GM18511 (cell line): ENCODE measurements at regions not wholly inside any gene's neighbourhood (a gene's known extent, or its start where the extent isn't known, plus 50 kb on each side); places are given as distances from the start of the nearest gene placed in this dataset.

Source experiments
- ATAC-seq: cut with Tn5 transposase; IDR thresholded peaks from one replicate; pipeline ENCODE4 v1.9.1; 2021; ENCODE audit warnings: mild to moderate bottlenecking, moderate library complexity; ENCODE audit not compliant: unreplicated experiment

DNA sequence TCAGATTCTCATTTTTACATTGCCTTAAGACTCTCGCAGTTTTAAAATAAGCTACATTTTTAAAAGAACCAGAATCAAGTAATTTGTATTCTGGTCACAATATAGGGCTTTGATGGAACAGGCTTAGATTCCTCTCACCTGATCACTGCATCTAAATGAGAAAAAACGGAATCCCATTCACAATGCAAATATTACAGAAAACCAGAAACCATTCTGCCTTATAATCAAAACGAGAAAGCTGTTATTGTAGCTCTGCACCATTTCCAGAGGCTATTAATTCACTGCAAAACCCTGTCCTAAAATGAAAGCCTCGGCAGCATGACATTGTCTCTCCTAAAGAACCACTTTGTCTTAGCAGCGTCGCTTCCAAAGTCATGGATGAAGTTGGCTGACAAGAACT, 116.1 kb upstream of the ZNF366 start:
- ATAC-seq: no peak

DNA sequence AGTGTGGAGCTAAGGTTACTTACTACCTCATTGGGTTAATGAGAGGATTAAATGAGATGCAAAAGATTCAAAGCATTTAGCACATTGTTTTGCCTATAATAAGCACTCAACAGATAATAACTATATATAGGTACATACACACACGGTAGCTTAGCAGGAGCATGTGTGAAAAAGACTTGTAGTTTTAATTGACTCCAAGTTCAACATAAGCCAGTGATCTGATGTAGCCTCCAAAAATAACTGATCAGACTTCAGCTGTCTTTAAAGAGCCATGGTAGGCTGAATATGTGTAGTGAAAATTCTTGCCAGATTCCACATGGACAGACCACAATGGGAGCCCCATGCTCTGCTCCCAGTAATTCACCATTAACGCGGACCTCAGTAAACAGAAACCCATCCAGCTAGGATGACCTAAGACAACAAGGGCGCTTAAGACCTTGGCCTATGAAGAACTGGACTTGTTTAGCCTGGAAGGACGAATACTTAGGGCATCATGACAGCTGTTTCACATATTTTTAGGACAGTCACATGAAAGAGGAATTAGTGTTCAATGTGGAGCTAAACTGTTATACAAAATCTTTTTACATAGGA, 115.1 kb upstream of the ZNF366 start:
- ATAC-seq: no peak

DNA sequence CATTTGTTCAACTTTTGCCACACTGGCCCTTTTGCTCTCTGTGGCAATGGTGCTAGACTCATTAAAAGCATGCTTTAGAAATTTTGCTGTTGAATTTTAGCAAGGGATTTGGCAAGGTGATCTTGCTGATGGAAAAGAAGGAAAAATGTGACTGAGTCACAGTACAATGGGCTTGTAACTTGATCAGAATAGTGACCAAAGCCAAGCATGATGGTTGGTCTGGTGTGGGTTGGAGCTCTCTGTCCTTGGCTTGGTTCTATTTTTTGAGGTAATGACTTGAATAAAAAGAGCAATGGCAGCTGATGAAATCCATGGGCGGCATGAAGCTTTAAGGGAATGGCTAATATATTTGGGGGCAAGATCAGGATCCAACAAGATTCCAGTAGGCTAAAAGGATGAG, 114.4 kb upstream of the ZNF366 start:
- no peak for ATAC-seq

GRCh38 chr5:72619677-72620076, 112.5 kb upstream of the ZNF366 start:
- no peak for ATAC-seq

GRCh38 chr5:72619251-72619650, 112.0 kb upstream of the ZNF366 start:
- no peak for ATAC-seq

- no peak for ATAC-seq
These were observed 111.5 kb upstream of the ZNF366 start for GRCh38 chr5:72618708-72619107.

DNA sequence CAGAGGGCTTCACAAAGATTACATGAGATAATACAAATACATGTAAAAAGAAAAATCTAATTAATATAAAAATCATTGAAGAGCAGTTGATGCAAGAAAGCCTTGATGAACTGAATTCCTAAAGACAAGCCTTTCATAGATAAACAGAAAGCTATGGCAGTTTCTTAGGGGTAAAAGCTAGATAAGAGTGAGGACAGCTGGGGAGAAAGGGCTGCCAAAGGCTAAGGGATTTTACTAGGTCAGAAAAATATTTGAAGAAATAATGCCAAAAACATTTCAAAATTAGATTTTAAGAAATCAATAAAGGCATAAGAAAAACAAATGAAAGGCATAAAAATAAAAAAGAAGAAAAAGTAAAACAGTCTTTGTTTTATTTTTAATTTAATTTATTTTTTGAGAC, 107.9 kb upstream of the ZNF366 start:
- ATAC-seq: no peak

DNA sequence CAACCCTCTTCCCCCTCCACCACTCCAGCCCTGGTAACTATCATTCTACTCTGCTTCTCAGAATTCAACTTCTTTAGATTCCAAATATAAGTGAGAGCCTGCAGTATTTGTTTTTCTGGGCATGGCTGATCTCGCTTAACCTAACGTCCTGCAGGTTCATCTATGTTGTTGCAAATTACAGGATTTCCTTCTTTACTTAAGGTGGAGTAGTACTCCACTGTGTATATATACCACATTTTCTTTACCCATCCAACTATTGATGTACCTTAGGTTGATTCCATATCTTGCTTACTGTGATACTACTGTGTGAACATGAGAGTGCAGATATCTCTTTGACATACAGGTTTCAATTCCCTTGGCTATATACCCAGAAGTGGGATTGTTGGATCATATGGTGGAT, 106.3 kb upstream of the ZNF366 start:
- ATAC-seq: no peak

DNA sequence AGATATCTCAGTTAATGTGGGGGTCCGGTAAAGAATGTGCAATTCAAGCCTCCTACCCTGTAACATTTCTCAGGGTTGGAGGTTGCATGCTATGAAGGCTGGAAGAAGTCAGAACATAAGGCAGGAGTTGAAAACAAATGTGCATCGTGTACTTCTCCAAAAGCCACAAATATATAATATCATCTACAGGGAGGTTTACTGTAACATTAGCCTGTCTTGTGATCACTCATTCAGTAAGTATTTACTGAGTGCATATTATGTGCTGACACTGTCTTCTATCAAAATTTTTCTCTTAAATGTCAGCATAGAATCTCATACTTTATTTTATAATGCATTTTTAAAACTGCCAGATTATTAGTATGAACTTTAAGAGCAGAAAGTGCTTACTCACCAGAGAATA, 105.6 kb upstream of the ZNF366 start:
- no peak for ATAC-seq

DNA sequence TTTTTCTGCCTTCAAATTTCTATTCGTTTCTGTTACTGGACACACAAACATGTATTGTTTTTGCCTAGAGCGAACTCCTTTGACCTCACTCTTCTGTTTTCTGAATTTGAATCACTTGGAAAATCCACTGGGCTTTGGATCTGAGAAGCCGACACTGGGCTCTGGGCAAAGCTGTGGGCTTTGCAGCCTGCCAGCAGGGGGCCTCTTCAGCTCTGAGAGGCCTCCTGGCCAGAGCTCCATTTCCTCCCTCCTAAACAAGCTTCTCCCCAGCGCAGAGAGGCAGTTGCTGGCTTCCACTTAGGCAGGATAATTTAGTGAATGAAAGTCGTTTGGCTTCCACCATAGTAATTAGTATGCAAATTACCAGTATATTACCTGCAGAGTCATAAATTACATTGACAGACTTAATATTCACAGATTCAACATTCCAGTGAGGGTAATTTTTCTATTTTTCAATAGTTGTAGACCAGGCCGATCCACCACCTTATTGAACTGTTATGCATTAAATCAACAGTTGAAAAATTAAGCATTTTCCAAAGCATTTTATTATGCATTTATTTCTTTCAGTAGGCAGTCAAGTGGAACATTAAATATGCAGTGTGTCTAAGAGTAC, 104.0 kb upstream of the ZNF366 start:
- ATAC-seq: no peak

DNA sequence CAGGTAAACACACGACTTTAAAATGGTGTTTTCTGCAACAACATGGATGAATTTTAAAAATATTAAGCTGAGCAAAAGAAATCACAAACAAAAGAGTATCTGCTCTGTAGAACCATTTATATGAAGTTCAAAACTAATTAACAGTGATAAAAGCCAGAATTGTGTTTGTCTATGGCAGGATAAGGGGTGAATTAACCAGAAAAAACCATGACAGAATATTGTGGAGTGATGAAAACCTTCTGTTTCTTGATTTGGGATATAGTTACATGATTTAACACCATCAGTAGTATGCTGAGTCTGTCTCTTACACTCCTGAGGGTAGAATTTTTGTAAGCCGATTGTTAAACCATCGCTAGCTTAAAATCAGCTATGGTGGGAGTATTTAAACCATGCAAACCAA, 101.7 kb upstream of the ZNF366 start:
- ATAC-seq: no peak

GRCh38 chr5:72608297-72608696, 101.1 kb upstream of the ZNF366 start:
- ATAC-seq: no peak

- no peak for ATAC-seq
These were observed 100.2 kb upstream of the ZNF366 start for GRCh38 chr5:72607381-72607780.

DNA sequence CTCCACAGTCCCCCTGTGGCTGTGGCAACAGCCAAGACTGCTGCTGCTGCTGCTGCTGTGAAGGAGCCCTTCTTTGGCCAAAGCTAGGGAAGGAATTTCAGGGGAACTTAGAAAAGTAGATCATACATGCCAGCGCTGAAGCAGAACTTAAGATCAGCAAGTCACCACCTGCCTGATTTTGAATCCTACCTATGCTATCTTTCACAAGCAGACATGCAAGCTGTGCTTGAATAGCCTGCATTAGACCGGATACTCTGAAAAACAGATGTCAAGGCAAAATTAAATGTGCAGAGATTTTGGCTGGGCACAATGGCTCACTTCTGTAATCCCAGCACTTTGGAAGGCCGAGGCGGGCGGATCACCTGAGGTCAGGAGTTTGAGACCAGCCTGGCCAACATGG, 99.3 kb upstream of the ZNF366 start:
- ATAC-seq: no peak

DNA sequence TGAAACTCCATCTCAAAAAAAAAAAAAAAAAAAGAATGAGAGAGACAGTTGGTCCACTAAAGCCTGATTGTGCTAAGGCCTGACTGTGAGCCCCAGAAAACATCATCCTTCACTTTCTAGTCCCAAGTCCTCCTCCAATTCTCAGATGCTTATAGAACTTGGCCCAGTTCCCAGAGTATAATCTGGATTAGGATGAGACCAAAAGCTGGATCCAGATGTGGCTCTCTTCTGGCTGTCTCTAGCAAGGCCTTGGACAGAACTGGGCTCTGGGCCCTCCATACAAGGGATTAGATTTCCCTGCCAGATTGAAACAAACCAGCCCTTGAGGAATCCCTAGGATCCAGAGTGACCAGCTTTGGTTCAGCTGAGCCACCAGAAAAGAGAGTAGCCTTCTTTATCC, 98.4 kb upstream of the ZNF366 start:
- ATAC-seq: no peak

DNA sequence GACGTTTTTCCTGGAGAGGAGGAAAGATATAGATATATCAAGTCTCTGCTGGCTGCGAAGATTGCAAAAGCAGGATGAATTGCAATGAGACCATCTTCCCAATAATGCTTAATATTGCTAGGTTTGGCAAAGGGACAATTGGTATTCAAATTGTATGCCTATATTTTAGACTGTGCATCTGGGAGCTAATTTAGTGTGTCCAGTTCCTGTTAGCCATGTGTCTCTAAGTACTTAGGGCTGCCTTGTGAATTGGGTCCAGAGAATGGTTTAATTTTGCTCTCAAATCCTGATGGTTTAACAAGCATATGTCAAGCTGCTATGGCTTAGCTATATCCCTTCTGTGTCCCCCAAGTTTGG, 97.6 kb upstream of the ZNF366 start:
- ATAC-seq: no peak

DNA sequence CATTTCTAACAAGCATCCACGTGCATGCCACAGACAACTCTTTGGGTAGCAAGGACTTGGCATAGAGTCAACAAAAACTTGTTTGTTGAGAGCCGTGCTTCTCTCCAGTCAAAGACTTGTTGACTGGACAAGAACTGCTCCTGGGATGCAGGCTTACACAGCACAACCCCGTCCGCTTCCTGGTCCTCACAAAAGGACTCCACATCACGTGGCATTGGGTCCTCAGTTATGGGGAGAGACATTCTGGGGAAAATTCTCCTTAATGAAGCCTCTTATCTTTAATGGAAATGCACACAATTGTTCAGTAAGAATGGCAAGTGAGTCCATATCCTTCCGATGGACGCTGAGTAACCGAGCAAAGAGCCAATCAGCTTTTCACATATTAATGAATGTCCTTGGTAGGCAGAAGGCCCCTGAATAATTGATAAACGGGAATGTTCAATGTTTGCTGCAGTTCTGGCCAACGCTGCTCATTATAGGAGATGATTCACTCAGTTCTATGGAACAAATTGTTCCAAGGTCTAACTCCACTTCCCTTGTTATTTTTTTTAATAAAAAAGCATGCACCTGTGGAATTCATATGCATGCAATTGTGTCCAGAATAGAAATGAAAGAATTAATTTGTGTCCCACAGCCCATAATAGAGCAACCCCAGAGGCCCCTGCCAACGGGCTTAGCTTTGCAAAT, 97.0 kb upstream of the ZNF366 start:
- no peak for ATAC-seq

DNA sequence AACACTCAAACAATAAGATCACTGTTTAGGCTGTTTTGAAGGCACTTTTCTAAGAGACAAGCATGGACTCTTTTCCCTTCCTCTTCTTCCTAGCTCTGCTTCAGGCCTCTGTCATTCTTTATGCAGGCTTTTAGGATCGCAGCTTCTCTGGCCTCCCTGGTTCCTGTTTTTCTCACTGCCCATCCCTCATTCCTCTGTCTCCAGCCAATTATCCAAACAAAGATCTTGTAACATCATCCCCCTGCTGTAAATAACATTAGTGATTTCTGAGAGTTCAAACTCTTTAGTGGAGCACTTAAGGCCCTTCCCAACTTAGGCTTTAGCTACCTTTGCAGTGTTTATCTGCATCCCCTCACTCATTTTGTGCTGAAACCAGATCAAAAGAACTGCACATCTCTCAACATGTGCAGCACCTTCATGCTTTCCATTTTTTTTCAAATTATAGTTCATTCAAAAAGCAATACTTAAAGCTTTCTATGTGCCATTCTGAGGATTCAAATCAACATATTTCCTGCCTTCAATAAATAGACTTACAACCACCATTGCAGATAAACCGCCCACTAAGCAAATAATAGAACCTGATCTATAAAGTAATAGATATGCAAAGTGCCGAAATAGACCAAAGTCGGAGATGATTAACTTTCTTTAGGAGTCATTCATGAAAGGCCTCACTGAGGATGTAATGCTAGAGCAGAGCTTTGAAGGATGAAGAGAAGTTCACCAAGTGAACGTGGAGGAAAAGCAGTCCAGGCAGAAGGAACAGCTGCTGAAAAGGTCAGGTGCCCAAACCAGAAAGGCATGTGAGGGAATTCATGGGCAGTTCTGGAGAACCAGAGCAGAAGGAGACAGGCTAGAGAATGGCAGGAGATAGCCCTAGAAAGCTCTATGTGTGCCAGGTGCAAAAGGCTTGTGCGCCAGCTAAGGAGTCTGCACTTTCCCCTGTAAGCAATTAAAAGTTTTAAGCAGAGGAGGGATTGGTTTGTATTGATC, 95.8 kb upstream of the ZNF366 start:
- ATAC-seq: no peak

DNA sequence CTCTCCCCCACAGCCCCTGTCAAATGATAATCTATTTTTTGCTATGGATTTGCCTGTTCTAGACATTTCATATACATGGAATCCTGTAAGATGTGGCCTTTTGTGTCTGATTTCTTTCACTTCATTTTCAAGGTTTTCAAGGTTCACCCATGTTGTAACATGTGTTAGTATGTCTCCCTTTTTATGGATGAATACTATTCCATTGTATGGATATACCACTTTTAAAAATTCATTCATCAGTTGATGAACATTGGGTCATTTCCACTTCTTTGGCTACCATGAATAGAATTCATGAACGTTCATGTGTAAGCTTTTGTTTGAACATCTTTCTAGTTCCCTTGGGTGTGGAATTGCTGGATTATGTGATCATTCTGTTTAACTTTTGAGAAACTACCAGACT, 94.7 kb upstream of the ZNF366 start:
- no peak for ATAC-seq

- ATAC-seq: no peak
These were observed 93.3 kb upstream of the ZNF366 start for GRCh38 chr5:72600391-72600981.
